GM12878 (cell line): ENCODE measurements at regions not wholly inside any gene's neighbourhood (a gene's known extent, or its start where the extent isn't known, plus 50 kb on each side); places are given as distances from the start of the nearest gene placed in this dataset.

ENCODE experiments used
- ATAC-seq: fragments of 200-7000 bp; cut with Tn5 transposase; 3 replicates; pipeline ENCODE4 v1.9.1; 2020; ENCODE audit warnings: mild to moderate bottlenecking, moderate library complexity
- BruUV-seq: library from RNA; stranded (reverse); fragments of 400-500 nt; replicated peaks from 2 replicates; lab custom pipeline; 2021; lab: Mats Ljungman, UMichigan
- CTCF ChIA-PET: fragments of 300-600 bp; sonication (Branson Sonifier 250); formaldehyde crosslinking; extraction: SDS; loops from one replicate; lab custom pipeline; 2021; ENCODE audit warnings: inconsistent platforms; lab: Yijun Ruan, JAX
- POLR2A ChIA-PET: fragments of 350-600 bp; formaldehyde crosslinking; extraction: SDS; loops from one replicate; lab custom pipeline; 2021; ENCODE audit warnings: inconsistent platforms; lab: Charles Lee
- RAD21 ChIA-PET: fragments of 300-600 bp; sonication (Branson Sonifier 250); formaldehyde crosslinking; loops from one replicate; lab custom pipeline; 2023; ENCODE audit warnings: antibody characterized with exemption; ENCODE audit not compliant: unreplicated experiment; lab: Charles Lee
- SMC1A ChIA-PET: fragments of 300-600 bp; sonication (Branson Sonifier 250); formaldehyde crosslinking; loops from one replicate; lab custom pipeline; 2023; ENCODE audit not compliant: unreplicated experiment, uncharacterized antibody; lab: Charles Lee
- DNase-seq: peaks from one replicate; pipeline ENCODE4 v3.0.0-alpha.2; 2011; ENCODE audit warnings: low read depth, low spot score
- FAIRE-seq: peaks from 3 replicates; lab custom pipeline; 2011; peaks lifted over from hg19 to GRCh38; lab: Jason Lieb, UNC
- H2AFZ ChIP-seq: 2 replicates; pipeline ENCODE4 v1.6.0; 2011; ENCODE audit warnings: low read depth, low read length, control low read depth; ENCODE audit not compliant: control insufficient read depth
- H3K27ac ChIP-seq: 2 replicates; pipeline ENCODE4 v1.5.1; 2011; ENCODE audit warnings: control low read depth; ENCODE audit not compliant: control insufficient read depth, insufficient read depth
- H3K27me3 ChIP-seq, 2 experiments: replicated peaks in 1 of 2; 2 replicates each; pipeline versions ENCODE4 v1.6.0 to v1.6.1; 2011; ENCODE audit warnings: low read length in 1 of 2; ENCODE audit not compliant: control insufficient read depth in 2 of 2, insufficient read depth in 2 of 2
- H3K36me3 ChIP-seq, 2 experiments: 2 replicates each; pipeline ENCODE4 v1.5.1; 2011; ENCODE audit warnings: low read length in 1 of 2; ENCODE audit not compliant: control insufficient read depth in 2 of 2, insufficient read depth in 2 of 2
- H3K4me1 ChIP-seq: 2 replicates; pipeline ENCODE4 v1.6.1; 2011; ENCODE audit warnings: mild to moderate bottlenecking, low read length, moderate library complexity, mixed read lengths; ENCODE audit not compliant: control insufficient read depth, insufficient read depth
- H3K4me2 ChIP-seq: 2 replicates; pipeline ENCODE4 v1.6.0; 2011; ENCODE audit warnings: control low read depth; ENCODE audit not compliant: control insufficient read depth, insufficient read depth
- H3K4me3 ChIP-seq: fragments of 200-600 bp; sonication (generic); 2 replicates; pipeline ENCODE4 v1.5.1; 2016
- H3K79me2 ChIP-seq: 2 replicates; pipeline ENCODE4 v1.6.0; 2011; ENCODE audit warnings: low read length; ENCODE audit not compliant: control insufficient read depth, insufficient read depth
- H3K9ac ChIP-seq: 2 replicates; pipeline ENCODE4 v1.8.0; 2011; ENCODE audit warnings: low read length, control low read depth, mixed read lengths; ENCODE audit not compliant: control insufficient read depth, insufficient read depth
- H3K9me3 ChIP-seq: replicated peaks from 3 replicates; pipeline ENCODE4 v1.5.1; 2011; ENCODE audit warnings: mild to moderate bottlenecking, low read length; ENCODE audit not compliant: control insufficient read depth, insufficient read depth
- H4K20me1 ChIP-seq: 2 replicates; pipeline ENCODE4 v1.6.0; 2011; ENCODE audit not compliant: control insufficient read depth, insufficient read depth
- ASH2L ChIP-seq: fragments of 300-600, 200-600 bp; sonication (generic); IDR thresholded peaks from 2 replicates; pipeline ENCODE4 v1.6.1; 2017; ENCODE audit warnings: low read depth, mild to moderate bottlenecking, borderline replicate concordance
- E2F8 ChIP-seq: fragments of 450-650 bp; IDR thresholded peaks from 2 replicates; pipeline ENCODE4 v1.6.1; 2018; ENCODE audit warnings: mild to moderate bottlenecking, low read depth, moderate library complexity; ENCODE audit not compliant: partially characterized antibody
- FOXM1 ChIP-seq: IDR thresholded peaks from 2 replicates; pipeline ENCODE4 v1.6.1; 2012; ENCODE audit warnings: low read depth, mild to moderate bottlenecking, inconsistent platforms, low read length, moderate library complexity
- IKZF2 ChIP-seq, 2 experiments: fragments of 450-650 bp; IDR thresholded peaks; 2 replicates each; pipeline ENCODE4 v1.6.1; 2017; ENCODE audit warnings: mild to moderate bottlenecking in 2 of 2, moderate library complexity in 2 of 2
- KDM1A ChIP-seq: fragments of 200-600 bp; sonication (generic); IDR thresholded peaks from 2 replicates; pipeline ENCODE4 v1.6.1; 2016; ENCODE audit warnings: borderline replicate concordance
- MEF2B ChIP-seq: fragments of 450-650 bp; IDR thresholded peaks from 2 replicates; pipeline ENCODE4 v1.6.1; 2018; ENCODE audit warnings: mild to moderate bottlenecking, moderate library complexity; ENCODE audit not compliant: partially characterized antibody, poor library complexity, severe bottlenecking
- RAD51 ChIP-seq: fragments of 450-650 bp; IDR thresholded peaks from 2 replicates; pipeline ENCODE4 v1.6.1; 2016; ENCODE audit warnings: moderate library complexity, mild to moderate bottlenecking, inconsistent platforms
- RB1 ChIP-seq: fragments of 450-650 bp; formaldehyde crosslinking; IDR thresholded peaks from 2 replicates; pipeline ENCODE4 v1.6.1; 2017; ENCODE audit warnings: mild to moderate bottlenecking, borderline replicate concordance
- SIX5 ChIP-seq: IDR thresholded peaks from 2 replicates; pipeline ENCODE4 v1.6.1; 2011; ENCODE audit warnings: mild to moderate bottlenecking, low read depth, low read length, moderate library complexity; ENCODE audit not compliant: severe bottlenecking
- SRF ChIP-seq, 2 experiments: IDR thresholded peaks; 2 replicates each; pipeline ENCODE4 v1.6.1; 2011; ENCODE audit warnings: low read depth in 2 of 2, low read length in 2 of 2, mild to moderate bottlenecking in 1 of 2, moderate library complexity in 1 of 2
- STAT1 ChIP-seq: fragments of 450-650 bp; conservative IDR thresholded peaks from 2 replicates; pipeline ENCODE4 v1.6.1; 2014; ENCODE audit warnings: antibody characterized with exemption, mild to moderate bottlenecking
- YY1 ChIP-seq: IDR thresholded peaks from 2 replicates; pipeline ENCODE4 v1.6.1; 2011; ENCODE audit warnings: low read depth, mild to moderate bottlenecking, low read length
- ZNF24 ChIP-seq: fragments of 450-650 bp; IDR thresholded peaks from 2 replicates; pipeline ENCODE4 v1.6.1; 2017; ENCODE audit warnings: antibody characterized with exemption, mild to moderate bottlenecking
- WGBS: methylation state at CpG from one replicate; pipeline ENCODE4 v1.1.6; 2016; ENCODE audit warnings: low lambda C conversion rate; ENCODE audit not compliant: insufficient replicate concordance, insufficient coverage; ENCODE audit errors: missing lambda C conversion rate; 5-methylcytosine and 5-hydroxymethylcytosine counted together
- in situ Hi-C: fragments of 300-500 bp; cut with MboI; formaldehyde crosslinking; loops from 9 replicates; pipeline ENCODE4 v1.14.3; 2018; ENCODE audit warnings: mixed read lengths
- intact Hi-C: fragments of 100-400 bp; cut with micrococcal nuclease; formaldehyde crosslinking; loops from one replicate; pipeline ENCODE4 v1.14.2; 2022; ENCODE audit not compliant: unreplicated experiment
- TF ChIP-seq, protein P1 (sequence below): IDR thresholded peaks from 2 replicates; pipeline ENCODE4 v1.6.1; 2012; ENCODE audit warnings: mild to moderate bottlenecking, low read depth, low read length
- TF ChIP-seq, protein P2 (sequence below): fragments of 450-650 bp; formaldehyde crosslinking; IDR thresholded peaks from 2 replicates; pipeline ENCODE4 v1.5.0; 2022; ENCODE audit warnings: mild to moderate bottlenecking, missing genetic modification characterization

DNA sequence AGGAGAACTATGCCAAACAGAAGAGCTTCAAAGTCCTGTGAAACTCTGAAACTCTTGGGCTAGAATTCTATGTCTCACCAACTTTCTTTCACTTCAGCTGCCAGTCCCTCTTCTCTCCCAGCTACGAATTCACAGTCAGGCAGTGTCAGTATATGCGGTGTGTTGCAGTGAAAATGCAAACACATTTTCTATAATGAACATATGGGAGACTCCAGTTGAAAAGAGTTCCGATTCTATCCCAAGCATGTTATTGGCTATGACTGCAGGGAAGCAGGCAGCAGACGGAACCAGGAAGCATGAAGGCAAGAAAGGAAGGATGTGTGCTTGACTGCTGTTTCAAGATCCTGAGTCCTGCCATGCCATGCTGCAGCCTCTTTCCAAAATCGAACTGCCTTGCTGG, 515.7 kb upstream of the TLE4 start:
- H3K9me3 ChIP-seq = no peaks in the 10 kb centered on the region
- no peak overlapping the region for H3K4me2 ChIP-seq
- ChIA-PET CTCF (interaction anchor here (1.6 kb wide), 1 partner anchor 10 kb away, joined by 4 read pairs; no protein-coding TSS in a partner anchor), SMC1A (no interaction called here), RAD21 (no interaction called here), POLR2A (no interaction called here)
- H3K27me3 ChIP-seq = no peaks in the 10 kb centered on the region
- in situ Hi-C loops = no loop called here
- FAIRE-seq (no peak), ATAC-seq (no peak), DNase-seq (no peak)
- H4K20me1 ChIP-seq = no peaks in the 10 kb centered on the region
- WGBS = 26% methylated on average over 5 of the region's 5 CpGs
- H3K27ac ChIP-seq = no peak overlapping the region
- H3K79me2 ChIP-seq = no peaks in the 10 kb centered on the region
- BruUV-seq = no TSS peak
- no peak overlapping the region for H3K9ac ChIP-seq
- intact Hi-C loops = no loop called here
- no peak overlapping the region for H2AFZ ChIP-seq
- H3K4me3 ChIP-seq = no peak overlapping the region
- H3K36me3 ChIP-seq = no peaks in the 10 kb centered on the region
- no peaks in the 10 kb centered on the region for H3K4me1 ChIP-seq
- TF ChIP-seq ASH2L = no peak
- no peak for TF ChIP-seq MEF2B
- TF ChIP-seq SIX5 = no peak
- no peak for TF ChIP-seq KDM1A
- TF ChIP-seq SRF (IDR thresholded peaks at IDR 0.05; ENCODE audit: low read depth in 2 of 2, low read length in 2 of 2) = no peak
- no peak for TF ChIP-seq RB1
- TF ChIP-seq FOXM1 = no peak
- TF ChIP-seq E2F8 = no peak
- TF ChIP-seq, protein P1, sequence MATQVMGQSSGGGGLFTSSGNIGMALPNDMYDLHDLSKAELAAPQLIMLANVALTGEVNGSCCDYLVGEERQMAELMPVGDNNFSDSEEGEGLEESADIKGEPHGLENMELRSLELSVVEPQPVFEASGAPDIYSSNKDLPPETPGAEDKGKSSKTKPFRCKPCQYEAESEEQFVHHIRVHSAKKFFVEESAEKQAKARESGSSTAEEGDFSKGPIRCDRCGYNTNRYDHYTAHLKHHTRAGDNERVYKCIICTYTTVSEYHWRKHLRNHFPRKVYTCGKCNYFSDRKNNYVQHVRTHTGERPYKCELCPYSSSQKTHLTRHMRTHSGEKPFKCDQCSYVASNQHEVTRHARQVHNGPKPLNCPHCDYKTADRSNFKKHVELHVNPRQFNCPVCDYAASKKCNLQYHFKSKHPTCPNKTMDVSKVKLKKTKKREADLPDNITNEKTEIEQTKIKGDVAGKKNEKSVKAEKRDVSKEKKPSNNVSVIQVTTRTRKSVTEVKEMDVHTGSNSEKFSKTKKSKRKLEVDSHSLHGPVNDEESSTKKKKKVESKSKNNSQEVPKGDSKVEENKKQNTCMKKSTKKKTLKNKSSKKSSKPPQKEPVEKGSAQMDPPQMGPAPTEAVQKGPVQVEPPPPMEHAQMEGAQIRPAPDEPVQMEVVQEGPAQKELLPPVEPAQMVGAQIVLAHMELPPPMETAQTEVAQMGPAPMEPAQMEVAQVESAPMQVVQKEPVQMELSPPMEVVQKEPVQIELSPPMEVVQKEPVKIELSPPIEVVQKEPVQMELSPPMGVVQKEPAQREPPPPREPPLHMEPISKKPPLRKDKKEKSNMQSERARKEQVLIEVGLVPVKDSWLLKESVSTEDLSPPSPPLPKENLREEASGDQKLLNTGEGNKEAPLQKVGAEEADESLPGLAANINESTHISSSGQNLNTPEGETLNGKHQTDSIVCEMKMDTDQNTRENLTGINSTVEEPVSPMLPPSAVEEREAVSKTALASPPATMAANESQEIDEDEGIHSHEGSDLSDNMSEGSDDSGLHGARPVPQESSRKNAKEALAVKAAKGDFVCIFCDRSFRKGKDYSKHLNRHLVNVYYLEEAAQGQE = no peak
- no peak for TF ChIP-seq RAD51
- TF ChIP-seq STAT1 = no peak
- no peak for TF ChIP-seq ZNF24
- no peak for TF ChIP-seq YY1
- TF ChIP-seq, protein P2, sequence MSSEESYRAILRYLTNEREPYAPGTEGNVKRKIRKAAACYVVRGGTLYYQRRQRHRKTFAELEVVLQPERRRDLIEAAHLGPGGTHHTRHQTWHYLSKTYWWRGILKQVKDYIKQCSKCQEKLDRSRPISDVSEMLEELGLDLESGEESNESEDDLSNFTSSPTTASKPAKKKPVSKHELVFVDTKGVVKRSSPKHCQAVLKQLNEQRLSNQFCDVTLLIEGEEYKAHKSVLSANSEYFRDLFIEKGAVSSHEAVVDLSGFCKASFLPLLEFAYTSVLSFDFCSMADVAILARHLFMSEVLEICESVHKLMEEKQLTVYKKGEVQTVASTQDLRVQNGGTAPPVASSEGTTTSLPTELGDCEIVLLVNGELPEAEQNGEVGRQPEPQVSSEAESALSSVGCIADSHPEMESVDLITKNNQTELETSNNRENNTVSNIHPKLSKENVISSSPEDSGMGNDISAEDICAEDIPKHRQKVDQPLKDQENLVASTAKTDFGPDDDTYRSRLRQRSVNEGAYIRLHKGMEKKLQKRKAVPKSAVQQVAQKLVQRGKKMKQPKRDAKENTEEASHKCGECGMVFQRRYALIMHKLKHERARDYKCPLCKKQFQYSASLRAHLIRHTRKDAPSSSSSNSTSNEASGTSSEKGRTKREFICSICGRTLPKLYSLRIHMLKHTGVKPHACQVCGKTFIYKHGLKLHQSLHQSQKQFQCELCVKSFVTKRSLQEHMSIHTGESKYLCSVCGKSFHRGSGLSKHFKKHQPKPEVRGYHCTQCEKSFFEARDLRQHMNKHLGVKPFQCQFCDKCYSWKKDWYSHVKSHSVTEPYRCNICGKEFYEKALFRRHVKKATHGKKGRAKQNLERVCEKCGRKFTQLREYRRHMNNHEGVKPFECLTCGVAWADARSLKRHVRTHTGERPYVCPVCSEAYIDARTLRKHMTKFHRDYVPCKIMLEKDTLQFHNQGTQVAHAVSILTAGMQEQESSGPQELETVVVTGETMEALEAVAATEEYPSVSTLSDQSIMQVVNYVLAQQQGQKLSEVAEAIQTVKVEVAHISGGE (CRISPR knock-in tag) = no peak
- no peak for TF ChIP-seq IKZF2 (IDR thresholded peaks at IDR 0.05)
